ENCODE measurements at regions not wholly inside any gene's neighbourhood (a gene's known extent, or its start where the extent isn't known, plus 50 kb on each side); places are given as distances from the start of the nearest gene placed in this dataset.

DNA sequence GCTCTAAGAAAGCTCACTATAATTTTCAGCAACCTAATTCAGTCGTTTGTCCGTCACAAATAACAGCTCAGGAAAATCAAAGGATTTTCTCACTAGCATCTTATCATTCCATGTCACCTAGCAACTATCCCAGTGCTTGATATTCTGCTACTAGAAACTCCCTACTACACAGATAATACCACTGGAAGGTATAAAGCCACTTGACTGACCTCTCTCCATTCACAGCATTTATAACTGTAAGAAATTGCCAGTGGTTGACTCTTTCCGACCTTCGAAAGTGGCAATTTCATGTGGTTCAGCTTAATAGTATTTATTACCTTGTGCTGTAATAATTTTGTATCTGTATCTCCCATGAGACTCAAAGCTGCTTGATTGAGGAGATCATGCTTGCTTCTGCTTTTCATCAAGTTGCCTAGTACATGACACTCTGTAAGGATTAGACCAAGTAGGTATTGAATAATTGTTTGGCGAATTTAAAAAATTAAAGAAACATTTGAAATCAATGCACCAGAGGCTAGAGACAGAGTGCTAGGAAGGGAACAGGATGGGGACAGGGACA lies 79.6 kb upstream of the TACR1 start:
- no peak for DNase-seq (ENCODE audit: low spot score)

DNA sequence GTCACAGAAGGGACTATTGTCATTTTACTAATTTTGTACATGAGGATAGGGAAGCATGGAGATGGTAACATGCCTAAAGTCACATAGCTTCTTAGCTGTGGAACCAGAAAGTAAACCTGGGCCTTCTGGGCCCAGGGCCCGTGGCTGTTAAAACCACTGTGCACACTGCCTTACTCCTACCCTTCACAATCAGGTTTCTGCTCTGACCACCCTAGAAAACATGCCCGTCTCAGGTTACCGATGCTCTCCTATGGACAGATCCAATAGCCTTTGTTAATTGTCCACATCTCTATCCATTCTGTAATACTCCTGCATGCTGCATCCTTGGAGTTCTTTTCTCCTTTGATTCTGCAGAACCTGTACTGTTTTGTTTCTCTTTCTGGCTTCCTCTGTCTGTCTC lies 79.0 kb upstream of the TACR1 start:
- DNase-seq (ENCODE audit: low spot score), result no peak

DNA sequence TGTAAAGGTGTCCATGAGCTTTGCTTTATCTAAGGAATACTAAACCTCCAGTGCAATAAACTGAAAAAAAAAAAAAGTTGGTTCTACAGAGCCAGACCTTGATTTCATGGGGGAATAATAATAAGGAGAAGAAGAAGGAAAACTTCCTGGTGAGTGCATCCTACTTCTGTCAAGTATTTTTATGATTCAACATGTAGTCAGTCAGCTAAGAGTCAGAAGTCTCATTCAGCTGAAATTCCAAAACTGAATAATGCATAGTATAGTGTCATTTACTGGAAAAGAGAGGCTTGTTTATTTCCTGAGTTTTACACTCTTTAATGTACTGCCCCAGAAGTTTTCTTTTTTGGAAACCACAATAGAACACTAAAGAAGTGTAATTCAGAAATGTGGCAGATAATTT lies 77.8 kb upstream of the TACR1 start:
- DNase-seq (ENCODE audit: low spot score), result peak; percentile 20

DNA sequence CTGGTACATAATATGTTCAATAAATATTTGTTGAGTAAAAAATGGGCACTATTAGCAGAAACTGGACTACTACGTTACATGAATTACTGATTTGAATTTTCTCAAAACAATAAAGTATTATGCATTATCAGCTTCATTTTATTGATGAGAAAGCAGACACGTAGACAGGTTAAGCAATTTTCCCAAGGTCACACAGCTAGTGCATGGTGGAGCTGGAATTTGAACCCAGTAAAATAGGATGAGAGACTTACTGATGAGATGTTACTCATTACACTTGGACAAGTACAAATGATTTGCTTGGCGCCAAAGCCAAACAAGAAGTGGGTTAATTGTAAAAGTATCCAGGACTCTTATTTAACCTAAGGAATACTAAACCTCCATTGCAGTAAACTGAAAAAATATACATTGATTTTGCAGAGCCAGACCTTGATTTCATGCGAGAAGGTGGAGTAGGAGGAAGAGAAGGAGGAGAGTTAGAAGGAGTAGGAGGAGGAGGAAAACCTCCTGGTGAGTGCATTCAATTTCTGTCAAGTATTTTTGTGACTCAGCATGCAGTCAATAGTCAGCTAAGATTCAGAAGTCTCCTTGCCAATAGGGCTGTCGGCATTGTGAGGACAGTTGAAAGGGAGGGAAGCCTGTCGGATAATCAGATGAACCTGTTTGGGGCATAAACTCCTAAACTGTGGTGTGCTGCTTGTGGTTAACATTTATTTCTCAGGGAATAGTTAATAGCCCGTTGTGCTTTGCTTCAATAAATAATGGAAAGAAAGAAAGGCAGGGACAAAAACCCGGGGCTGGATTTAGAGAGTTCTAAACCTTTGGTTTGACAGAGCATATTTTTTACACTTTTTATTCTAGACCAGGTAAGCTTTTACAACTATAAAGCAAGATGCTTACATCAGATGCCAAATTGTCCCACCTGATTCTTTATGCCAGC lies 77.0 kb upstream of the TACR1 start:
- DNase-seq (ENCODE audit: low spot score), result peak; percentile 41

DNA sequence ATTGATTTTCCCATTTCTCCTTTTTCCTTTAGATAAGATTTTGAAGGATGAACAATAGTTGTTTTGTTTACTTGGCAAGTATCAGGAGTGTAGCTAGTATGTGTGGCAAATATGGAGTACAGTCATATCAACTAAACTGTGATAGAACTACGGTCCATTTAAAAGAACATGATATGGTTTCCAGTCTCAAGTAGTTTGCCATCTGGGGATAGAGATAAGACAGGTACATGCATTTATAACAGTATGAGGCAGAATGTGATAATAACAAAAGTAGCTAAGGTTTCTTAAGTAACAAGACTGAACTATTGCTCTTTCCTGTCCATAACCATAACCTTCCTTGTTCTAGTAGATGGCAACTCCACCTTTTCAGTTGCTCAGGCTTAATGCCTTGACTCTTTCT lies 75.6 kb upstream of the TACR1 start:
- no peak for DNase-seq (ENCODE audit: low spot score)

DNA sequence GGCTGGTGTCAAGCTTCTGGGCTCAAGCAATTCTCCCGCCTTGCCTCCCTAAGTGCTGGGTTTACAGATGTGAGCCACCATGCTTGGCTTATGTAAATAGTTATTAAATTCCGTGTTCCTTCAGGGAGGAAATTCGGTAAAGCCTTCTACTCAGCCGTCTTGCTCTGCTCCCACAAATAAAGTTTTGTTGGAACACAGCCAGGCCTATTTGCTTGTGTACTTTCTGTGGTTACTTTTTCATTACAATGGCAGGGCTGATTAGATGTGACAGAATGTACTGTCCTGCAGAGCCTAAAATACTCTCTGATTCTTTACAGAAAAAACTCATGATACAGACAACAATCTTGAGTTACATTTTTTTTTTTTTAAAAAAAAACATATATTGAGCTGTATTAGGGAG lies 68.8 kb upstream of the TACR1 start:
- no peak for DNase-seq (ENCODE audit: low spot score)

DNA sequence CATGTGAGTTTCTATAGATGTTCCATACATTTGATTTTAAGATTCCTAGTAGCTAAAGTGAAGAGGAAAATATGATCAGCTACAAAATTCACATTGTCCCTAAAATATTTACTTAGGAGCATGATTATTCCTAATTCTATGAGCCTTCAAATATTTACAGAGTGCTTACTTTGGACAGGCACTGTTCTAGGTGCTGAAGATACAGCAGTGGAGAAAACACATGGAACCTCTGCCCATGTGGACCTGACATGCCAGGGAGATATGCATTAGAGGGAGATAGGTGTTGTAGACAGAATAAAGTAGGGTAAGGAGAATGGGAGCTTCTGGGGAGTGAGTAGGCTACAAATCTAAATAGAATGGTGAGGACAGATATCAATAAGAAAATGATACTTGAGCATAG lies 62.6 kb upstream of the TACR1 start:
- DNase-seq (ENCODE audit: low spot score), result no peak

DNA sequence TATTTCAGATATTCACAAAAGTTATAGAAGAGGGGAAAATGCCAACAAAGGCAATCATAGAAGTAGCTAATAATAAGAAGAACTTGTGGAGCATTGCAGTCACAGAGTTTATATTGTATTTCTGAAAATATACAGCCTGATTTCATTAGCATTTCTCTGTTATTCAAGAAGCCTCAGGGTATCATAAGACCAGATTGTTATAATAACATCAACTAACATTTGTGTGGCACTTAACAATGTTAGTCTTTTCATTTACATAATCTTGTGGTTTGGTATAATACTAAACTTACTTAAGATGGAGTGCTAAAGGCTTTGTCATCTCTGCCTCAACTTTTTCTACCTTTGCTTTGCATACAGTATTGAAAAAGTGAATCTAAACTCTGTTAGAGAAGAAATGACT lies 61.6 kb upstream of the TACR1 start:
- DNase-seq (ENCODE audit: low spot score), result no peak

DNA sequence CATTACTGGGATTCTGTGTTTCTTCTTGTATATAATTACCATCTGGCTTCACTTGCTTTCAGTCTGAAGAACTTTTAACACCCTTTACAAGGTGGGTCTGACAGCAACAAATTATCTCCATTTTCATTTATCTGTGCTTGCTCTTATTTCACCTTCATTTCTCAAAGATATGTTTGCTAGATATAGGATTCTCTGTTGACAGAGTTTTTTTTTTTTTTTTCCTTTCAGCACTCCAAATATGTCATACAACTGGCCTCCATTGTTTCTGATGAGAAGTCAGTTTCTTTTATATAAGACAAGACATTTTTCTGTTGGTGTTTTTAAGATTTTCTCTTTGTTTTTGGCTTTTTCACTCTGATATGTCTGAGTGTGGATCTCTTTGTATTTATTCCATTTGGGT lies 59.3 kb upstream of the TACR1 start:
- no peak for DNase-seq (ENCODE audit: low spot score)

DNA sequence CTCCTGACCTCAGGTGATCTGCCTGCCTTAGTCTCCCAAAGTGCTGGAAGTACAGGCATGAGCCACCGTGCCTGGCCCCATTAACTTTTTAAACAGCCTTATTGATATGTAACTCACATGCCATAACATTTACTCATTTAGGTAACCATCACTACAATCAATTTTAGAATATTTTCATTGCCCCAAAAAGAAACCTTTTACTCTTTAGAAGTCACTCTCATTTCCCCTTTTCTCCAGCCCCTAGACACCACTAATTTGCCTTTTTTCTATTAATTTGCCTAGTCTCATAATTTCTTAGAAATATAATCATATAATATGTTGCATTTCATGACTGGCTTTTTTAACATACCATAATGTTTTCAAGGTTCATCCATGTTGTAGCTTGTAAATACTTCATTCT lies 57.2 kb upstream of the TACR1 start:
- no peak for DNase-seq (ENCODE audit: low spot score)

DNA sequence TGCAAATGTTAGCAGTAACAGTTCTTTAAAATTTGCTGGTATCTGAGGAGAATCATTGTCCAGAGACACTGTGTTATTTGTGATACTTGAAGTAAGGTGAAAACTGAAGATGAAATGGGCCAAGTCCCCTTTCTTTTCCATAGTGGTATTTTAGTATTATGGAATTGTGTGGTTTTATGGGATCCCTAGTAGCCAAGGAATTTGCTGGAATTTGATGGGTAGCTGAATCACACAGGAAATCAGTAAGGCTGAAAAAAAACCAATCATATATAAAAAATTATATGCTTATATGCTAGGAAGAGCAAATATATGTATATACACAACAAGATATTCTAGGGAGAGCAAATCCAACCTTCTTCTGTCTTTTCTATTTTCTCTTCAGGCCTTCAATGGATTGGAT lies 54.2 kb upstream of the TACR1 start:
- no peak for DNase-seq (ENCODE audit: low spot score)

DNA sequence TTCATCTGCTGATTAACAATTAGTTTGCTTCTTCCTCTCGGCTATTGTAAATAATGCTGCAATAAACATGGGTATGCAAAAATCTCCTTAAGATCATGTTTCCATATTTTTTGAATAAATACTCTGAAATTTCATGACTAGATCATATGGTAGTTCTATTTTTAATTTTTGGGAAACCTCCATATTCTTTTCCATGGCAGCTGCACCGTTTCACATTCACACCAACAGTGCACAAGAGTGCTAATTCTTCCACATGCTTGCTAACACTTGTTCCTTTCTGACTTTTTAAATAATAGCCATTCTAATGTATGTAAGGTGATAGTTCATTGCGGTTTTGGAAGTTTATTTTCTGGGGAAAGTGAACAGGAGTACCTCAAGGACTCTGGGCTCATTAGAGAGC lies 52.6 kb upstream of the TACR1 start:
- no peak for DNase-seq (ENCODE audit: low spot score)
